SK-N-SH (cell line): ENCODE measurements at regions not wholly inside any gene's neighbourhood (a gene's known extent, or its start where the extent isn't known, plus 50 kb on each side); places are given as distances from the start of the nearest gene placed in this dataset.

ENCODE experiments used
- CTCF ChIA-PET: fragments of 300-600, 350-600 bp; formaldehyde crosslinking; extraction: SDS; loops from one replicate; lab custom pipeline; 2021; lab: Yijun Ruan, JAX
- POLR2A ChIA-PET: fragments of 350-600 bp; sonication (Branson Sonifier 250); formaldehyde crosslinking; extraction: SDS; loops from one replicate; lab custom pipeline; 2020; ENCODE audit warnings: antibody characterized with exemption, inconsistent platforms; lab: Yijun Ruan, JAX
- DNase-seq: peaks from one replicate; pipeline ENCODE4 v3.0.0; 2012
- H2AFZ ChIP-seq: fragments of 200-600 bp; sonication (generic); 2 replicates; pipeline ENCODE4 v1.8.1; 2016; ENCODE audit warnings: antibody characterized with exemption, mild to moderate bottlenecking, low read depth
- H3F3A ChIP-seq: fragments of 200-600 bp; sonication (generic); replicated peaks from 2 replicates; pipeline ENCODE3; 2016; ENCODE audit warnings: antibody characterized with exemption, mild to moderate bottlenecking; ENCODE audit not compliant: insufficient read depth
- H3K27ac ChIP-seq, 2 experiments: fragments of 200-500 bp in 1 of 2; fragments of 200-600 bp in 1 of 2; sonication (Bioruptor generic) in 1 of 2; sonication (generic), shearing (Covaris generic) in 1 of 2; 2 replicates each; pipeline versions ENCODE4 v1.5.1 to v1.6.1; 2014 to 2016; ENCODE audit warnings: low read depth in 2 of 2, inconsistent platforms in 1 of 2, low read length in 1 of 2, mild to moderate bottlenecking in 1 of 2, mixed read lengths in 1 of 2
- H3K27me3 ChIP-seq: fragments of 200-600 bp; sonication (generic), shearing (Covaris generic); 2 replicates; pipeline ENCODE4 v1.6.1; 2016; ENCODE audit warnings: mixed run types; ENCODE audit not compliant: insufficient read depth
- H3K36me3 ChIP-seq, 2 experiments: fragments of 200-500 bp in 1 of 2; fragments of 200-600 bp in 1 of 2; sonication (Bioruptor generic) in 1 of 2; sonication (generic) in 1 of 2; replicated peaks in 1 of 2; 2 replicates each; pipeline versions ENCODE3 to v1.5.1; 2014 to 2016; ENCODE audit warnings: low read length in 1 of 2, mild to moderate bottlenecking in 1 of 2; ENCODE audit not compliant: insufficient read depth in 2 of 2, control insufficient read depth in 1 of 2
- H3K4me1 ChIP-seq, 2 experiments: fragments of 200-500 bp in 1 of 2; fragments of 200-600 bp in 1 of 2; sonication (Bioruptor generic) in 1 of 2; sonication (generic), shearing (Covaris generic) in 1 of 2; 2 replicates each; pipeline versions ENCODE4 v1.5.1 to v1.6.1; 2014 to 2016; ENCODE audit warnings: low read depth in 1 of 2, low read length in 1 of 2, mixed run types in 1 of 2; ENCODE audit not compliant: insufficient read depth in 2 of 2, control insufficient read depth in 1 of 2
- H3K4me2 ChIP-seq: fragments of 200-600 bp; sonication (generic), shearing (Covaris generic); 2 replicates; pipeline ENCODE4 v1.6.1; 2017; ENCODE audit warnings: mixed run types
- H3K4me3 ChIP-seq, 2 experiments: fragments of 200-500 bp in 1 of 2; fragments of 200-600 bp in 1 of 2; sonication (Bioruptor generic) in 1 of 2; sonication (generic), shearing (Covaris generic) in 1 of 2; 2 replicates each; pipeline versions ENCODE4 v1.5.1 to v1.8.1; 2014 to 2016; ENCODE audit warnings: low read depth in 2 of 2, inconsistent platforms in 1 of 2, low read length in 1 of 2, mild to moderate bottlenecking in 1 of 2, mixed read lengths in 1 of 2, moderate library complexity in 1 of 2
- H3K79me2 ChIP-seq: fragments of 200-600 bp; sonication (generic); 2 replicates; pipeline ENCODE4 v1.8.1; 2017; ENCODE audit warnings: mild to moderate bottlenecking; ENCODE audit not compliant: insufficient read depth
- H3K9ac ChIP-seq: fragments of 200-600 bp; sonication (generic); 2 replicates; pipeline ENCODE4 v1.6.1; 2017; ENCODE audit warnings: mixed run types
- H3K9me2 ChIP-seq: fragments of 200-600 bp; sonication (generic); 2 replicates; pipeline ENCODE4 v1.6.1; 2017; ENCODE audit warnings: mixed run types
- H3K9me3 ChIP-seq: fragments of 200-600 bp; sonication (generic); 2 replicates; pipeline ENCODE4 v1.6.1; 2017; ENCODE audit warnings: mixed run types, mild to moderate bottlenecking, moderate library complexity
- H4K20me1 ChIP-seq: fragments of 200-600 bp; sonication (generic); 2 replicates; pipeline ENCODE4 v1.6.1; 2017; ENCODE audit warnings: mild to moderate bottlenecking, mixed run types; ENCODE audit not compliant: insufficient read depth
- CHD2 ChIP-seq: fragments of 150-350 bp; IDR thresholded peaks from 2 replicates; pipeline ENCODE4 v1.6.1; 2018; ENCODE audit warnings: low read length; ENCODE audit not compliant: partially characterized antibody
- EP300 ChIP-seq, 2 experiments: IDR thresholded peaks; 2 replicates each; pipeline versions ENCODE4 v1.4.0 to v1.6.1; 2012; ENCODE audit warnings: borderline replicate concordance in 1 of 2, low read depth in 1 of 2, low read length in 1 of 2
- EZH2phosphoT487 ChIP-seq: fragments of 200-600 bp; sonication (generic); IDR thresholded peaks from 2 replicates; pipeline ENCODE4 v1.6.1; 2017; ENCODE audit warnings: low read depth, mixed run types, mild to moderate bottlenecking, antibody characterized with exemption, moderate library complexity, borderline replicate concordance
- FOSL2 ChIP-seq: IDR thresholded peaks from 2 replicates; pipeline ENCODE4 v1.4.0; 2012; ENCODE audit warnings: low read depth, mild to moderate bottlenecking, moderate library complexity, borderline replicate concordance
- FOXJ3 ChIP-seq: sonication (generic); formaldehyde crosslinking; IDR thresholded peaks from 2 replicates; pipeline ENCODE4 v1.5.1; 2020; ENCODE audit warnings: mild to moderate bottlenecking, missing genetic modification reagents
- FOXM1 ChIP-seq: IDR thresholded peaks from 2 replicates; pipeline ENCODE4 v1.4.0; 2012; ENCODE audit warnings: low read depth, mild to moderate bottlenecking
- JUND ChIP-seq: IDR thresholded peaks from 2 replicates; pipeline ENCODE4 v1.4.0; 2012
- MAX ChIP-seq: IDR thresholded peaks from 2 replicates; pipeline ENCODE4 v1.4.0; 2012; ENCODE audit warnings: low read depth
- MEF2A ChIP-seq: IDR thresholded peaks from 2 replicates; pipeline ENCODE4 v1.4.0; 2012; ENCODE audit warnings: low read depth, borderline replicate concordance
- NFIC ChIP-seq: IDR thresholded peaks from 2 replicates; pipeline ENCODE4 v1.4.0; 2012; ENCODE audit warnings: borderline replicate concordance
- PBX3 ChIP-seq: IDR thresholded peaks from 2 replicates; pipeline ENCODE4; 2012
- RAD21 ChIP-seq: IDR thresholded peaks from 2 replicates; pipeline ENCODE4 v1.6.1; 2012; ENCODE audit warnings: mild to moderate bottlenecking, low read length
- REST ChIP-seq: IDR thresholded peaks from 2 replicates; pipeline ENCODE4 v1.6.1; 2012; ENCODE audit warnings: mild to moderate bottlenecking, low read depth, low read length, moderate library complexity
- RFX5 ChIP-seq: IDR thresholded peaks from 2 replicates; pipeline ENCODE4 v1.6.1; 2012; ENCODE audit warnings: mild to moderate bottlenecking, improper control_type of control experiment, low read length
- SIN3A ChIP-seq: IDR thresholded peaks from 2 replicates; pipeline ENCODE4 v1.6.1; 2012; ENCODE audit warnings: low read depth, mild to moderate bottlenecking, low read length, moderate library complexity, borderline replicate concordance
- SMC3 ChIP-seq: IDR thresholded peaks from 2 replicates; pipeline ENCODE4 v1.6.1; 2012; ENCODE audit warnings: low read depth, low read length, improper control_type of control experiment
- TAF1 ChIP-seq: IDR thresholded peaks from 2 replicates; pipeline ENCODE4 v1.6.1; 2012; ENCODE audit warnings: low read depth, mild to moderate bottlenecking, low read length, moderate library complexity, borderline replicate concordance
- TEAD4 ChIP-seq: IDR thresholded peaks from 2 replicates; pipeline ENCODE4 v1.4.0; 2012; ENCODE audit warnings: mild to moderate bottlenecking, borderline replicate concordance; ENCODE audit not compliant: insufficient read depth
- USF1 ChIP-seq: IDR thresholded peaks from 2 replicates; pipeline ENCODE4 v1.4.0; 2012; ENCODE audit warnings: low read depth, borderline replicate concordance
- USF2 ChIP-seq: fragments of 150-350 bp; IDR thresholded peaks from 2 replicates; pipeline ENCODE4 v1.6.1; 2017; ENCODE audit warnings: antibody characterized with exemption, low read length, low read depth, borderline replicate concordance
- ZBTB33 ChIP-seq: IDR thresholded peaks from 2 replicates; pipeline ENCODE4 v1.4.0; 2012; ENCODE audit warnings: low read depth, borderline replicate concordance
- WGBS: methylation state at CpG from one replicate; pipeline ENCODE4 v1.1.6; 2017; ENCODE audit warnings: low lambda C conversion rate; 5-methylcytosine and 5-hydroxymethylcytosine counted together

- TF ChIP-seq RFX5 = no peak
- TF ChIP-seq NFIC = peak; percentile 99
- TF ChIP-seq REST = no peak
- TF ChIP-seq FOXM1 = peak; percentile 94
- no peak for TF ChIP-seq USF1
- TF ChIP-seq FOSL2 = peak; percentile 52
- no peak for TF ChIP-seq EZH2phosphoT487
- TF ChIP-seq FOXJ3 = no peak
- TF ChIP-seq SMC3 = no peak
- TF ChIP-seq MEF2A = peak; percentile 82
Measured at GRCh38 chr2:226211439-226211838, 588.2 kb downstream of the IRS1 start (continued).

- no peaks in the 10 kb centered on the region for H4K20me1 ChIP-seq
- no peaks in the 10 kb centered on the region for H3K79me2 ChIP-seq
- TF ChIP-seq FOSL2 (0 out of 2 replicates have a peak, but pooled peaks have one; percentile 14), TAF1 (no peak), MAX (no peak), USF2 (no peak), TEAD4 (no peak), SIN3A (no peak), JUND (peak; percentile 21; the same call in 1 of the 2 replicates), RAD21 (no peak), RFX5 (no peak), FOXM1 (no peak), CHD2 (no peak), MEF2A (no peak), EP300 (IDR thresholded peaks at IDR 0.05; ENCODE audit: borderline replicate concordance in 1 of 2, low read depth in 1 of 2, low read length in 1 of 2) (no peak), ZBTB33 (no peak), PBX3 (no peak)
- H3K9me2 ChIP-seq = no peaks in the 10 kb centered on the region
- ChIA-PET CTCF (no interaction called here), POLR2A (no interaction called here)
- H3F3A ChIP-seq = peaks cover 16% of the 10 kb centered on the region
- no peaks in the 10 kb centered on the region for H3K9me3 ChIP-seq
- H3K27ac ChIP-seq = peak overlapping the region in 1 of 2 experiments; percentile 12; a peak in 1 of 4 replicates
- DNase-seq = no peak
- H3K4me1 ChIP-seq = peaks cover 0 to 27% of the 10 kb centered on the region in 2 experiments; a peak in 3 of 4 replicates
- H3K4me2 ChIP-seq = no peak overlapping the region
- no peaks in the 10 kb centered on the region for H3K27me3 ChIP-seq
- H3K9ac ChIP-seq = no peak overlapping the region
- H2AFZ ChIP-seq = no peak overlapping the region; the same call in 1 of the 2 replicates
- WGBS = 52% methylated on average over 2 of the region's 2 CpGs
- no peak overlapping the region for H3K4me3 ChIP-seq
- H3K36me3 ChIP-seq = no peaks in the 10 kb centered on the region
Measured at GRCh38 chr2:226208726-226209125, 590.9 kb downstream of the IRS1 start.
